Ureter (tissue), 1 donor: ENCODE measurements at regions not wholly inside any gene's neighbourhood (a gene's known extent, or its start where the extent isn't known, plus 50 kb on each side); places are given as distances from the start of the nearest gene placed in this dataset.
"Not testable (repeated sequence)": the region's sequence is repeated elsewhere in the genome, so short reads cannot be mapped to it uniquely, and the experiment has no call there.

Experiments
- DNase-seq: peaks from one replicate; pipeline ENCODE4 v3.0.0-alpha.2; 2020; ENCODE audit warnings: low spot score
- donor health status: DM: yes; HTN: yes; CAD: no.

- DNase-seq = peak; percentile 39
Measured at GRCh38 chr22:11253000-11253511, 4274.9 kb upstream of the OR11H1 start.

DNA sequence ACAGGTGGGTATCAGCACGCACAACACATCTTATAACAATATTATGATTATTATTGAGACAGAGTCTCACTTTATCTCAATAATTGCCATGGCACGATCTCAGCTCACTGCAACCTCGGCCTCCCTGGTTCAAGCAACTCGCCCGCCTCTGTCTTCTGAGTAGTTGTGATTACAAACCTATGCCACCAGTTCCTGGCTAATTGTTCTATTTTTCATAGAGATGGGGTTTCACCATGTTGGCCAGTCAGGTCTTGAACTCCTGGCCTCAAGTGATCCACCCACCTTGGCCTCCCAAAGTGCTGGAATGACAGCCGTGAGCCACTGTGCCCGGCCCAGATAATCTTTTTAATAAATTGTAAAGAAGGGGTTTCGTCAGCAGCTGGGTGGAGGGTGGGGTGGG lies 4257.0 kb upstream of the OR11H1 start:
- DNase-seq = not testable (repeated sequence)

DNA sequence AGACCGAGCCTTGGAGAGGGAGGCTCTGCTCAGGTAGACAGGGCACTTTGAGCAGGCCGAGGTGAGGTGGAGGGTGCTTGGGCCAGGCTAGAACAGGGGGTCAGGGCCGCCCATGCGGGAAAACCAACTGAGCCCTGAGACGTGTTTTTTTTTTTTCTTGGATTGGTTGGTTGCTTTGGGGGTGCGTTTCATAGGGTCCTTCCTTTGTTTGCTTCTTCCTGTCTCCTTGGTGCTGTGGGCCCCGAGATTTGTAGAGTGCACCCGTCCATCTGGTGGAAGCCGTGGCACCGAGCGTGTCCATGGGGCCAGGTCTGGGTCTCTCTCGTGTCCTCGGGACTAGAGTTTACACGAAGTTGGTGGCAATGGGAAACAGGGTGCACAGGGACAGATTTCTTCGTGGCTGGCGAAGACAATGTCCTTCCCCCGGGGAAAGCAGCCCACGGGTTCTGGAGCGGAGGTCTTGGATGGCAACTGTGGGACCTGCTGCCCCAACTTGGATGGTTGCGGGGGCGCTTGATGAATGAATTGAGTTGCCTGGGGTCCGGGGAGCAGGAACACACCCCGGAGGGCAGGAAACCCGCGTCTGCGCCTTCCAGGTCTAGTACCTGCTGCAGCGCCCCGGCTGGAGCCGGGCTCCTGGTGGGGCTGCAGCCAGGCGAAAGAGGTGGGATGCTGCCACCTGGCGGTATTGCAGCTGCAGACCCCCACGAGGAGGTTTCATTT lies 4242.7 kb upstream of the OR11H1 start:
- not testable (repeated sequence) for DNase-seq

- not testable (repeated sequence) for DNase-seq
Measured at GRCh38 chr22:11285839-11286205, 4242.2 kb upstream of the OR11H1 start.

DNA sequence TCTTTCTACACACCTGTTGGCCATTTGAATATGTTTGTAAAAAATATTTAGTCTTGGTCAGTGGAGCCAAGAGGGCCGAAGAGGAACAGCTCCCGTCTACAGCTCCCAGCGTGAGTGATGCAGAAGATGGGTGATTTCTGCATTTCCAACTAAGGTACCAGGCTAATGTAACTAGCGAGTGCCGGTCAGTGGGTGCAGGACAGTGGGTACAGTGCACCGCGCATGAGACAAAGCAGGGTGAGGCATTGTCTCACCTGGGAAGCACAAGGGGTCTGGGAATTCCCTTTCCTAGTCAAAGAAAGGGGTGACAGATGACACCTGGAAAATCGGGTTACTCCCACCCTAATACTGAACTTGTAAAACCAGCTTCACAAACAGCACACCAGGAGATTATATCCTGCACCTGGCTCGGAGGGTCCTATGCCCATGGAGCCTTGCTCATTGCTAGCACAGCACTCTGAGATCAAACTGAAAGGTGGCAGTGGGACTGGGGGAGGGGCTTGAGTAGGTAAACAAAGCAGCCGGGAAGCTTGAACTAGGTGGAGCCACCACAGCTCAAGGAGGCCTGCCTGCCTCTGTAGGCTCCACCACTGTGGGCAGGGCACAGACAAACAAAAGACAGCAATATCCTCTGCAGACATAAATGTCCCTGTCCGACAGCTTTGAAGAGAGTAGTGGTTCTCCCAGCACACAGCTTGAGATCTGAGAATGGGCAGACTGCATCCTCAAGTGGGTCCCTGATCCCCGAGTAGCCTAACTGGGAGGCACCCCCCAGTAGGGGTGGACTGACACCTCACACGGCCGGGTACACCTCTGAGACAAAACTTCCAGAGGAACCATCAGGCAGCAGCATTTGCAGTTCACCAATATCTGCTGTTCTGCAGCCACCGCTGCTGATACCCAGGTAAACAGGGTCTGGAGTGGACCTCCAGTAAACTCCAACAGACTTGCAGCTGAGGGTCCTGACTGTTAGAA lies 4239.5 kb upstream of the OR11H1 start:
- DNase-seq = not testable (repeated sequence)

DNA sequence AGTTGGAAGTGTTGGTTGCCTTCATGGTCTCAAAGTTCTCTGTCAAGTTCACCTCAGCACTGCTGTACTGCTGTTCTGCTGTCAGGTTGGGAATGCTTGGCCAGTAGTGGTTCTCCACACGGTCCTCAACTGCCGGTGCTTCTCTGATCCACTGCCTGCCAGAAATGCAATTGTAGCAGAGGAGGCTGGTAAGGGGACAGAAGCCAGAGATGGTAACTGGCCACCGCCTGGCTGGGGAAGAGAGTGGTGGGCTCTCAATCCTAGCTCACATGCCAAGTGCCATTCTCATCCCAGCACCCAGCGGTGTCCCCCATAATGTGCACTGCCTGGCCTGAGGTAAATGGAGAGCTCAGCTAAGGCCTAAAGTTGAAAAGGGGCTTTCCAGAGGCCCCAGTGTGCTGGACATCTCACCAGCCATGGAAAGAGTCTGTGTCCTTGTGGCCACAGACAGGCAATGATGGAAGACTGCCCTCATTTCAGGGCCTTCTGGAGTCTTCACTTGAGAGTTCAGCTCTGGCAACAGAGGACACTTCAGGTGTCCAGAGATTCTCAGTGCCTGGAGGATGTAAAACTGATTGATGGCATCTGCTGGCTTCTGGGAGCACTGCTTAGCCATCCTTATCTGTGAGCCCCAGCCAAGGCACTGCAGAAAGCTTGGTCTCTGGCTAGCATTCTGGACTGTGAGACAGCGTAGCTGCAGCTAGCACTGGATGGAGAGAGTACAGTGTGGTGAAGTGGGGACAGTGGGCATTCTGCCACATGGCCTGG lies 4229.7 kb upstream of the OR11H1 start:
- not testable (repeated sequence) for DNase-seq

GRCh38 chr22:11302427-11302826 lies 4225.6 kb upstream of the OR11H1 start:
- not testable (repeated sequence) for DNase-seq

- DNase-seq = not testable (repeated sequence)
Measured at GRCh38 chr22:11302904-11303303, 4225.1 kb upstream of the OR11H1 start.

GRCh38 chr22:11305179-11305578 lies 4222.8 kb upstream of the OR11H1 start:
- not testable (repeated sequence) for DNase-seq

DNA sequence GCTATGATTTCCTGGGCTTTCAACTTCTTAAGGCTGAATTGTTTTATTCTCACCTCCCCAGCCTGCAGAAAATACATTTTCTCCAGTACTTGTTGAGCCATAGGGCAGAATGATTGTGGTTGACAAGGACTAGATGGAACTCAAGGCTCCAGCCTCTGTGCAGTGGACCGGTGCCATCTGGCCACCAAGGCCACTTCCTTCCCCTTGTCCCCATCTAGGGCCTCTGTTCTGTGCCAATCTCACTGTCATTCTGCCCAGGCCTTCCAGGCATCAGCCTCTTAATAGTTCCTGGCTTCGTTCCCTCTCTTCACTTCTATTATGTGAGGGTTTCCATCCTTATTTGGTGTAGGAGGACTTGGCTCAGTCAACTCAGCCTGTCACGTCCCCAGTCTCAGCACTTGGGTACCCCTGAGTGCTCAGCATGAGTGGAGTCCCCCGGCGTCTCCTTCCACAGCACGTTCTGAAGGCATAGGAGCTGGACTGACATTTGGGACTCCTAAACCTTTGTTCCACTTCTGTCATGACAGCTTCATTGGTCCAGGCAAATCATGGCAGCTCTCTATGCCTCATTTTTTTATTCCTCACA lies 4221.0 kb upstream of the OR11H1 start:
- not testable (repeated sequence) for DNase-seq

DNA sequence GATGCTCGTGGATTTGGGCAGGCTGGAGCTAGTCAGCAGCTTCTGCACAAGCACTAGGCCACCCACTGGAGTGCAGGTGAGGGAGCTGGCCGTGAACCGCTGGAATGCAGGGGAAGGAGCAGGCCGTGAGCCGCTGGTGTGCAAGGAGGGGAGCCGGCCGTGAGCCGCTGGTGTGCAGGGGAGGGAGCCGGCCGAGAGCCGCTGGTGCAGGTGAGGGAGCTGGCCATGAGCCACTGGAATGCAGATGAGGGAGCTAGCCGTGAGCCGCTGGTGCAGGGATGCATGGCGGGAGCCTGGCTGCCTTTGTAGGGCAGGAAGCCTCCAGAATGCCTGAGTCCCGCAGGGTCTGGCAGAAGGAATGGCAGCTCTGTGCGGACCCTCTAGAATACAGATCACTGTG lies 4220.0 kb upstream of the OR11H1 start:
- no peak for DNase-seq

GRCh38 chr22:11309777-11310176 lies 4218.2 kb upstream of the OR11H1 start:
- DNase-seq = not testable (repeated sequence)

- DNase-seq = not testable (repeated sequence)
Measured at GRCh38 chr22:11310647-11311046, 4217.3 kb upstream of the OR11H1 start.

DNA sequence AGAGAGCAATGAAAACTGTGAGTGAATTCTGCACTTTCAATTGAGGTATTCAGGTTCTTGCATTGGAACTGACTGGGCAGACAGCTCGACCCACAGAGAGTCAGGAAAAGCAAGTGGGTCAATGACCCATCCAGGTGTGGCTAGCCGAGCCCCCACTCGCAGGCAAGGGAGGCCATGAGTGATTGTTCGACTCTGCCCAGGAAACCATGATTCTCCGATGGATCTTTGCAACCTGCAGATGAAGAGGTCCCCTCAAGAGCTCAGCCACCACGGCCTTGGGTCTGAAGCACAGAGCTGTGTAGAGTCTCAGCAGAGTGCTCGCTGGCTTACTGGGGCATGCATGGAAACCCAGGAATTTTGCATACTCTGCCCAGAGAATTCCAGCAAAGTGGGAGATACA lies 4215.4 kb upstream of the OR11H1 start:
- DNase-seq = not testable (repeated sequence)

DNA sequence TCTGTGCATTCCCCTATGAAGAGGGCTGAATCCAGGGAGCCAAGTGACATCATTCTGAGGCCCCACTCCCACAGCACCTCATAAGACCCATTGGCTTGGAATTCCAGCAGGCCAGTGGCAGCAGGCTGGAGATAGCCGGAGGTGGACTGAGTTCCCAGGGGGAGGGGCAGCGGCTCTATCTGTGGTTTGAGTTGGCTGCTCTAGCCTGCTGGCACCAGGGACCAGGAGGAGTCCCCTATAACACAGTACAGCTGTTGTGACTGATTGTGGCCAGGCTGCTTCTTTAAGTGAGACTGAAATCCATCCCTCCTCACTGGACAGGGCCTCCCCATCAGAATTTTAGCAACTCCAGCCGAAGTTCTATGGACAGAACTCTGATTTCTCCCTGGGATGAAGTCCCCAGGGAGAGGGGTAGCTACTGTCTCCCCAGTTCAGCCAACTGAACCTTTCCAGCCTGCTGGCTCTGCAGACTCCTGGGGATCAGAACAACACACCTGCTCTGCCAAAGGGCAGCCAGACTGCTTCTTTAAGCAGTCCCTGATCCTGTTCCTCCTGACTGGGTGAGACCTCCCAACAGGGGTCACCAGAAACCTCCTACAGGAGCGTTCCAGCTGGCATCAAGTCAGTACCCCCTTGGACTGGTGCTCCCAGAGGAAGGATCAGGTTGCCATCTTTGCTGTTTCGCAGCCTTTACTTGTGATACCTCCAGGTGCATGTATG lies 4214.8 kb upstream of the OR11H1 start:
- DNase-seq = not testable (repeated sequence)

DNA sequence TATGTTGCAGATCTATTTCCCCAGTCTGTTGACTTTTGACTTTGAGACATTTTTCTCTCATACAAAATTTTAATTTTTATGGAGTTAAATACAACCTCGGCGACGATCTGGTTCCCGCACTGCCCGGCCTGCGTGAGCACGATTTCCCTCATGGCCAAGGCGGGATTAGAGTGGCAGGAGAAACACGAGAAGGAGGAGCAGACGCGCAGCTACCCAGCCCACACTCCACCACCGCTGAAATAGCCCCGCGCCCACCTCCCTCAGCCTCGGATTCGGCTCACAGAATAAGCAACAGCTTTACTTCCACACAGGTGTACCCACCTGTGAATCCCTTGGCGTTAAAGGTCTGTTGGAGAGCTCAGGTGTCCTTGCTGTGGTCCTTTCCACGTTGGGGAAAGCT lies 4209.4 kb upstream of the OR11H1 start:
- DNase-seq = not testable (repeated sequence)

DNA sequence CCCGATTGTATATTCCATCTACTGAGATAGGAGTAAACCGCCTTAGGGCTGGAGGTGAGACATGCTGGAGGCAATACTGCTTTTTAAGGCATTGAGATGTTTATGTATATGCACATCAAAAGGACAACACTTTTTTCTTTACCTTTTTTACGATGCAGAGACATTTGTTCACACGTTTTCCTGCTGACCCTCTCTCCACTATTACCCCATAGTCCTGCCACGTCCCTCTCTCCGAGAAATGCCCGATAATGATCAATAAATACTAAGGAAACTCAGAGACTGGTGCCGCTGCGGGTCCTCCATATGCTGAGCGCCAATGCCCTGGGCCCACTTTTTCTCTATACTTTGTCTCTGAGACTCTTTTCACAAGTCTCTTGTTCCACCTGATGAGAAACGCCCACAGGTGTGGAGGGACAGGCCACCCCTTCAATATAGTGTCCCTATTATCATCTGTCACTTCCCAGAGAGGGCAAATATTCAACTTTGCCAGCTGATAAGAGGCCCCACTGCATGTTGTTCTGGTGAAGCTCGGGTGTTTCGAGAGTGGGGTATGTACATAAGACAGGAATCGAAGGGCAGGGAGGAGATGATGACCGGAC lies 4203.5 kb upstream of the OR11H1 start:
- not testable (repeated sequence) for DNase-seq

- DNase-seq = no peak
Measured at GRCh38 chr22:11325767-11326166, 4202.2 kb upstream of the OR11H1 start.

DNA sequence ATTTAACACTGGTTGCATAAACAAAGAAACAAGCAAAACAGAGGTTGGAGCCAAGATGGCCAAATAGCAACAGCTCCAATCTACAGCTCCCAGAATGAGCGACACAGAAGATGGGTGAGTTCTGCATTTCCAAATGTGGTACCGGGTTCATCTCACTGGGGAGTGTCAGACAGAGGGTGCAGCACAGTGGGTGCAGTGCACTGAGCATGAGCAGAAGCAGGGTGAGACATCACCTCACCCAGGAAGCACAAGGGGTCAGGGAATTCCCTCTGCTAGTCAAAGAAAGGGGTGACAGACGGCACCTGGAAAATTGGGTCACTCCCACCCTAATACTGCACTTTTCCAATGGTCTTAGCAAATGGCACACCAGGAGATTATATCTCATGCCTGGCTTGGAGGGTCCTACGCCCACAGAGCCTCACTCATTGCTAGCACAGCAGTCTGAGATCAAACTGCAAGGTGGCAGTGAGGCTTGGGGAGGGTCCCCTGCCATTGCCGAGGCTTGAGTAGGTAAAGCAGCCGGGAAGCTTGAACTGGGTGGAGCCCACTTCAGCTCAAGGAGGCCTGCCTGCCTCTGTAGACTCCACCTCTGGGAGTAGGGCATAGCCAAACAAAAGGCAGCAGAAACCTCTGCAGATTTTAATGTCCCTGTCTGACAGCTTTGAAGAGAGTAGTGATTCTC lies 4186.5 kb upstream of the OR11H1 start:
- DNase-seq = not testable (repeated sequence)

DNA sequence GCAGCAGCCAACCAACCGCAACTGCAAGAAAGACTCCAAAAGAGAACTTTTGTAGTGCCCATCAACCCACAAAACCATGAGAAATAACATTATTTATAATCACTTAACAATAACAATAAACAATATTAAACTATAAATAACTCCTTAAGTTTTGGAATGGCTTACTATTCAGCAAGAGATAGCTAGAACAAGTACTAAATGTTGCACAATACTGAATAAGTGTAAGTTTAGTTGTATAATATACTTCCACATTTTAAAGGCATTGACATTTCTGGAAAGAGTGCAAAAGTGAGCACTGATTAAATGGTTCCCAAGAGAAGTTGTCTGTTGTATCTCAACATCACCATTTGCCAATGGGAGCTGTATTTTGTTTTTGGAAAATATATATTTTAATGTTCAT lies 4176.8 kb upstream of the OR11H1 start:
- not testable (repeated sequence) for DNase-seq
